Fibroblast of lung (primary cell): ENCODE measurements at regions not wholly inside any gene's neighbourhood (a gene's known extent, or its start where the extent isn't known, plus 50 kb on each side); places are given as distances from the start of the nearest gene placed in this dataset.

Experiments used
- EZH2 ChIP-seq: IDR thresholded peaks from 2 replicates; pipeline ENCODE4 v1.5.1; 2012; ENCODE audit warnings: low read length, control low read depth, mild to moderate bottlenecking; ENCODE audit errors: missing control alignments
- TF ChIP-seq, protein P1 (sequence below), 2 donors: IDR thresholded peaks in 1 of 2; conservative IDR thresholded peaks in 1 of 2; 1 replicate in 1 of 2; 2 replicates in 1 of 2; pipeline ENCODE4 v1.5.1; 2011 to 2012; ENCODE audit warnings: low read length in 2 of 2, control low read depth in 1 of 2, inconsistent platforms in 1 of 2, low read depth in 1 of 2, mild to moderate bottlenecking in 1 of 2

GRCh38 chr12:91753649-91754048 lies 392.0 kb downstream of the BTG1 start:
- TF ChIP-seq, protein P1, sequence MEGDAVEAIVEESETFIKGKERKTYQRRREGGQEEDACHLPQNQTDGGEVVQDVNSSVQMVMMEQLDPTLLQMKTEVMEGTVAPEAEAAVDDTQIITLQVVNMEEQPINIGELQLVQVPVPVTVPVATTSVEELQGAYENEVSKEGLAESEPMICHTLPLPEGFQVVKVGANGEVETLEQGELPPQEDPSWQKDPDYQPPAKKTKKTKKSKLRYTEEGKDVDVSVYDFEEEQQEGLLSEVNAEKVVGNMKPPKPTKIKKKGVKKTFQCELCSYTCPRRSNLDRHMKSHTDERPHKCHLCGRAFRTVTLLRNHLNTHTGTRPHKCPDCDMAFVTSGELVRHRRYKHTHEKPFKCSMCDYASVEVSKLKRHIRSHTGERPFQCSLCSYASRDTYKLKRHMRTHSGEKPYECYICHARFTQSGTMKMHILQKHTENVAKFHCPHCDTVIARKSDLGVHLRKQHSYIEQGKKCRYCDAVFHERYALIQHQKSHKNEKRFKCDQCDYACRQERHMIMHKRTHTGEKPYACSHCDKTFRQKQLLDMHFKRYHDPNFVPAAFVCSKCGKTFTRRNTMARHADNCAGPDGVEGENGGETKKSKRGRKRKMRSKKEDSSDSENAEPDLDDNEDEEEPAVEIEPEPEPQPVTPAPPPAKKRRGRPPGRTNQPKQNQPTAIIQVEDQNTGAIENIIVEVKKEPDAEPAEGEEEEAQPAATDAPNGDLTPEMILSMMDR (conservative IDR thresholded peaks at IDR 0.05 in 1 of 2, IDR thresholded peaks at IDR 0.05 in 1 of 2; ENCODE audit: low read depth in 1 of 2, low read length in 2 of 2) = no peak
- TF ChIP-seq EZH2 = no peak
